ENCODE measurements at regions not wholly inside any gene's neighbourhood (a gene's known extent, or its start where the extent isn't known, plus 50 kb on each side); places are given as distances from the start of the nearest gene placed in this dataset.
"Not testable (repeated sequence)": the region's sequence is repeated elsewhere in the genome, so short reads cannot be mapped to it uniquely, and the experiment has no call there.

- peak; percentile 49 for DNase-seq (ENCODE audit: low read depth, low spot score)
Measured at GRCh38 chr10:55668326-55668922, 692.6 kb downstream of the ZWINT start.

GRCh38 chr10:55653531-55653930 lies 707.5 kb downstream of the ZWINT start:
- DNase-seq (ENCODE audit: low read depth, low spot score) = no peak
- in situ Hi-C loops (cut with HindIII; ENCODE audit: low pct_unique_long_range_greater_than_20kb, low sequenced_read_pairs) = no loop called here

More at GRCh38 chr10:55668326-55668922, 692.6 kb downstream of the ZWINT start:
- in situ Hi-C loops (cut with HindIII; ENCODE audit: low pct_unique_long_range_greater_than_20kb, low sequenced_read_pairs) = no loop called here

GRCh38 chr10:55641601-55642000 lies 719.5 kb downstream of the ZWINT start:
- in situ Hi-C loops (cut with HindIII; ENCODE audit: low pct_unique_long_range_greater_than_20kb, low sequenced_read_pairs) = no loop called here
- no peak for DNase-seq (ENCODE audit: low read depth, low spot score)

- DNase-seq (ENCODE audit: low read depth, low spot score) = peak; percentile 45
- in situ Hi-C loops (cut with HindIII; ENCODE audit: low pct_unique_long_range_greater_than_20kb, low sequenced_read_pairs) = no loop called here
Measured at GRCh38 chr10:55631071-55631654, 729.9 kb downstream of the ZWINT start.

GRCh38 chr10:55630491-55631056 lies 730.5 kb downstream of the ZWINT start:
- DNase-seq (ENCODE audit: low read depth, low spot score) = no peak
- in situ Hi-C loops (cut with HindIII; ENCODE audit: low pct_unique_long_range_greater_than_20kb, low sequenced_read_pairs) = no loop called here

- in situ Hi-C loops (cut with HindIII; ENCODE audit: low pct_unique_long_range_greater_than_20kb, low sequenced_read_pairs) = no loop called here
- peak; percentile 62 for DNase-seq (ENCODE audit: low read depth, low spot score)
Measured at GRCh38 chr10:55629793-55630490, 731.1 kb downstream of the ZWINT start.

GRCh38 chr10:55628260-55628701 lies 732.8 kb downstream of the ZWINT start:
- no peak for DNase-seq (ENCODE audit: low read depth, low spot score)

GRCh38 chr10:55627501-55628051 lies 733.5 kb downstream of the ZWINT start:
- DNase-seq (ENCODE audit: low read depth, low spot score) = no peak
- in situ Hi-C loops (cut with HindIII; ENCODE audit: low pct_unique_long_range_greater_than_20kb, low sequenced_read_pairs) = no loop called here

More at GRCh38 chr10:55628260-55628701, 732.8 kb downstream of the ZWINT start:
- in situ Hi-C loops (cut with HindIII; ENCODE audit: low pct_unique_long_range_greater_than_20kb, low sequenced_read_pairs) = no loop called here

- DNase-seq (ENCODE audit: low read depth, low spot score); in situ Hi-C loops (cut with HindIII; ENCODE audit: low pct_unique_long_range_greater_than_20kb, low sequenced_read_pairs): not testable (repeated sequence)
Measured at GRCh38 chr10:55601690-55602478, 759.2 kb downstream of the ZWINT start.

- in situ Hi-C loops (cut with HindIII; ENCODE audit: low pct_unique_long_range_greater_than_20kb, low sequenced_read_pairs) = no loop called here
- no peak for DNase-seq (ENCODE audit: low read depth, low spot score)
Measured at GRCh38 chr10:55551603-55552002, 750.6 kb upstream of the PCDH15 start.

GRCh38 chr10:55550236-55550635 lies 749.2 kb upstream of the PCDH15 start:
- peak; percentile 51 for DNase-seq (ENCODE audit: low read depth, low spot score)

GRCh38 chr10:55537497-55537896 lies 736.5 kb upstream of the PCDH15 start:
- DNase-seq (ENCODE audit: low read depth, low spot score) = not testable (repeated sequence)

More at GRCh38 chr10:55550236-55550635, 749.2 kb upstream of the PCDH15 start:
- in situ Hi-C loops (cut with HindIII; ENCODE audit: low pct_unique_long_range_greater_than_20kb, low sequenced_read_pairs) = no loop called here

GRCh38 chr10:55519264-55519663 lies 718.2 kb upstream of the PCDH15 start:
- in situ Hi-C loops (cut with HindIII; ENCODE audit: low pct_unique_long_range_greater_than_20kb, low sequenced_read_pairs) = no loop called here
- DNase-seq (ENCODE audit: low read depth, low spot score) = no peak

More at GRCh38 chr10:55537497-55537896, 736.5 kb upstream of the PCDH15 start:
- in situ Hi-C loops (cut with HindIII; ENCODE audit: low pct_unique_long_range_greater_than_20kb, low sequenced_read_pairs) = not testable (repeated sequence)

- DNase-seq (ENCODE audit: low read depth, low spot score); in situ Hi-C loops (cut with HindIII; ENCODE audit: low pct_unique_long_range_greater_than_20kb, low sequenced_read_pairs): not testable (repeated sequence)
Measured at GRCh38 chr10:55518416-55518815, 717.4 kb upstream of the PCDH15 start.

- in situ Hi-C loops (cut with HindIII; ENCODE audit: low pct_unique_long_range_greater_than_20kb, low sequenced_read_pairs) = no loop called here
- DNase-seq (ENCODE audit: low read depth, low spot score) = no peak
Measured at GRCh38 chr10:55509168-55509567, 708.1 kb upstream of the PCDH15 start.

- in situ Hi-C loops (cut with HindIII; ENCODE audit: low pct_unique_long_range_greater_than_20kb, low sequenced_read_pairs) = no loop called here
- DNase-seq (ENCODE audit: low read depth, low spot score) = peak; percentile 72
Measured at GRCh38 chr10:55500931-55501559, 700.0 kb upstream of the PCDH15 start.

GRCh38 chr10:55497893-55498499 lies 697.0 kb upstream of the PCDH15 start:
- no peak for DNase-seq (ENCODE audit: low read depth, low spot score)
- in situ Hi-C loops (cut with HindIII; ENCODE audit: low pct_unique_long_range_greater_than_20kb, low sequenced_read_pairs) = no loop called here

Data from SK-MEL-5 (cell line).